ENCODE measurements at regions not wholly inside any gene's neighbourhood (a gene's known extent, or its start where the extent isn't known, plus 50 kb on each side); places are given as distances from the start of the nearest gene placed in this dataset.

- no peak for ATAC-seq
- Histone ChIP-seq H3K27ac (no peak overlapping the region), H3K4me1 (no peaks in the 10 kb centered on the region), H3K4me2 (no peak overlapping the region), H3K4me3 (no peak overlapping the region), H3K9me3 (no peaks in the 10 kb centered on the region)
- WGBS (ENCODE audit: missing lambda C conversion rate) = 0% methylated on average over 1 of the region's 1 CpG
- ChIA-PET CTCF (no interaction called here), POLR2A (no interaction called here)
- FAIRE-seq = no peak
- no peak for TF ChIP-seq NR3C1 (IDR thresholded peaks at IDR 0.05)
- TF ChIP-seq HOXB5 (CRISPR knock-in tag; IDR thresholded peaks at IDR 0.05) = no peak
- no peak for TF ChIP-seq SREBF2 (IDR thresholded peaks at IDR 0.05)
- no peak for TF ChIP-seq NPAS2 (CRISPR knock-in tag; IDR thresholded peaks at IDR 0.05; ENCODE audit: borderline replicate concordance)
- no peak for TF ChIP-seq BCL3 (IDR thresholded peaks at IDR 0.05)
- TF ChIP-seq BHLHE40 (IDR thresholded peaks at IDR 0.05; ENCODE audit: low read depth, low read length) = no peak
- TF ChIP-seq NFE2L2 (conservative IDR thresholded peaks at IDR 0.05; ENCODE audit: low read length) = no peak
- TF ChIP-seq HMGXB4 (CRISPR knock-in tag; IDR thresholded peaks at IDR 0.05; ENCODE audit: borderline replicate concordance) = no peak
- DNase-seq (ENCODE audit: low read depth in 1 of 2, low spot score in 1 of 2) = no peak
Measured at GRCh38 chr2:23019476-23019875, 365.5 kb upstream of the KLHL29 start.

- Histone ChIP-seq H3K4me2 (no peak overlapping the region), H3K27ac (no peak overlapping the region), H3K4me3 (no peak overlapping the region), H3K4me1 (no peaks in the 10 kb centered on the region), H3K9me3 (no peaks in the 10 kb centered on the region)
- 28% methylated on average over 6 of the region's 6 CpGs for WGBS (ENCODE audit: missing lambda C conversion rate)
- DNase-seq (ENCODE audit: low read depth in 1 of 2, low spot score in 1 of 2) (no peak), ATAC-seq (no peak), FAIRE-seq (no peak)
- ChIA-PET CTCF (no interaction called here), POLR2A (no interaction called here)
- TF ChIP-seq CHD4 (IDR thresholded peaks at IDR 0.05; ENCODE audit: borderline replicate concordance) = no peak
Measured at GRCh38 chr2:23020659-23021058, 364.3 kb upstream of the KLHL29 start.

- CTCF ChIA-PET = interaction anchor here (0.6 to 1.9 kb wide), 2 partner anchors 18 to 271 kb away, joined by 3 to 6 read pairs; no protein-coding TSS in a partner anchor
- FAIRE-seq = no peak
- 25% methylated on average over 13 of the region's 13 CpGs for WGBS (ENCODE audit: missing lambda C conversion rate)
Measured at GRCh38 chr2:23021311-23022120, 363.5 kb upstream of the KLHL29 start.

More at GRCh38 chr2:23021311-23022120, 363.5 kb upstream of the KLHL29 start:
- Histone ChIP-seq H3K4me2 (no peak overlapping the region), H3K4me1 (no peaks in the 10 kb centered on the region), H3K27ac (no peak overlapping the region), H3K9me3 (no peaks in the 10 kb centered on the region), H3K4me3 (no peak overlapping the region)
- TF ChIP-seq HEYL (CRISPR knock-in tag; IDR thresholded peaks at IDR 0.05) (no peak), PBX3 (IDR thresholded peaks at IDR 0.05) (no peak), EP300 (IDR thresholded peaks at IDR 0.05) (no peak), ZSCAN20 (CRISPR knock-in tag; IDR thresholded peaks at IDR 0.05) (no peak), ZNF302 (CRISPR knock-in tag; IDR thresholded peaks at IDR 0.05) (no peak), ELK1 (IDR thresholded peaks at IDR 0.05; ENCODE audit: low read depth, low read length) (no peak)
- POLR2A ChIA-PET = no interaction called here
- DNase-seq (ENCODE audit: low read depth in 1 of 2, low spot score in 1 of 2) (no peak), ATAC-seq (no peak)
